Suprapubic skin (tissue), 4 donors: ENCODE measurements at regions not wholly inside any gene's neighbourhood (a gene's known extent, or its start where the extent isn't known, plus 50 kb on each side); places are given as distances from the start of the nearest gene placed in this dataset.

Experiments
- DNase-seq, 2 donors: peaks; one replicate each; pipeline ENCODE4 v3.0.0-alpha.2; 2019; ENCODE audit warnings: low spot score in 2 of 2
- H3K27ac ChIP-seq: fragments of 200-600 bp; sonication (generic); one replicate; pipeline ENCODE4 v1.5.1; 2019
- H3K27me3 ChIP-seq: fragments of 200-600 bp; sonication (generic); one replicate; pipeline ENCODE4 v1.5.1; 2019
- H3K36me3 ChIP-seq: fragments of 200-600 bp; sonication (generic); one replicate; pipeline ENCODE4 v1.5.1; 2019
- H3K4me1 ChIP-seq: fragments of 200-600 bp; sonication (generic); one replicate; pipeline ENCODE4 v1.5.1; 2019
- H3K4me3 ChIP-seq: fragments of 200-600 bp; sonication (generic); one replicate; pipeline ENCODE4 v1.5.1; 2019; ENCODE audit warnings: mild to moderate bottlenecking
- H3K9me3 ChIP-seq: fragments of 200-600 bp; sonication (generic); one replicate; pipeline ENCODE4 v1.5.1; 2019
- CTCF ChIP-seq, 2 donors: fragments of 200-600 bp in 1 of 2; fragments of 450-650 bp in 1 of 2; sonication (generic) in 1 of 2; IDR thresholded peaks; one replicate each; pipeline ENCODE4 v1.5.1; 2016 to 2019; ENCODE audit warnings: antibody characterized with exemption in 2 of 2, mild to moderate bottlenecking in 1 of 2, moderate library complexity in 1 of 2
- EP300 ChIP-seq: sonication (generic); formaldehyde crosslinking; IDR thresholded peaks from one replicate; pipeline ENCODE4 v1.6.1; 2017; ENCODE audit warnings: antibody characterized with exemption
- POLR2A ChIP-seq, 2 donors: fragments of 450-650 bp; IDR thresholded peaks; one replicate each; pipeline ENCODE4 v1.6.1; 2017; ENCODE audit warnings: antibody characterized with exemption in 2 of 2, mild to moderate bottlenecking in 2 of 2, moderate library complexity in 2 of 2
- POLR2AphosphoS5 ChIP-seq, 3 donors: sonication (generic); formaldehyde crosslinking; IDR thresholded peaks; one replicate each; pipeline ENCODE4 v1.6.1; 2017; ENCODE audit warnings: antibody characterized with exemption in 3 of 3
- WGBS: methylation state at CpG from one replicate; pipeline ENCODE4 v1.1.5; 2018; 5-methylcytosine and 5-hydroxymethylcytosine counted together

DNA sequence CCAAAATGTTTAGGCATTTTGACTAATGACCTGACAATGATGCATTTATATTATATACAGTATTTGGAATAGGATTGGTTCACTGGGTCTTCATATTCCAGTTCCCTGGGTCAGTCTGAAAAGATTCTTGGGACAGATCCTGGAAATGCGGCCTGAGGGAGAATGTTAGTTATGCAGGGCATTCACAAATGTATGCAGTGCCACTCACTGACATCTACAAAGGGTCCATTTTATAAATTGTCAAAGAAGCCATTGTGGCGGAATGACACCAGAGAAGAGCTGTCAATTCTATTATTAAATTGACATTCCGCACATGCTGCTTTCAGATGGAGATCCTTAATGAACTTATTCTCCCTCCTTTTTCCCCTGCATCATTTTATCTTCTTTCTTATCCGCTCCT is 176.6 kb downstream of the VGLL3 start:
- WGBS: 91% methylated on average over 4 of the region's 4 CpGs
- DNase-seq: no peak

DNA sequence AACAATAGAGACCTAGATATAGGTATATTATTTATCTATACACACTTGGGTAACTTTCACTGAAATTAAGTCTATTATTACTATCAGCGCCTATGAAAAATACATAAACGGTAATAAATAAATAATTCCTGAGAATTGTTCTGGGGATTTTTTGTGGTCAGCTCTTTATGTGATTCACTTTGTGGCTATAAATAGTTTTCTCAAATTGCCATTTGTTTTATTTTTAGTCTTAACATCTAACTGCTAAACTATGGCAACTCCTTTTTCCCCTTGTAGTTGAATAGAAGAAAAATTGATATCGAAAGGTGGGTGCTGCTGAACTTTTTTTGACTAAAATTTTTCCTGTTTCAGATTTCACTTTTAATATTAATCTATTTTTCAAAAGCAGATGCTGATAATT is 189.0 kb downstream of the VGLL3 start:
- Histone ChIP-seq H3K27me3 (no peaks in the 10 kb centered on the region), H3K9me3 (peaks cover 11% of the 10 kb centered on the region), H3K36me3 (no peaks in the 10 kb centered on the region), H3K4me3 (no peak overlapping the region), H3K27ac (no peak overlapping the region), H3K4me1 (no peaks in the 10 kb centered on the region)
- TF ChIP-seq EP300 (no peak), POLR2AphosphoS5 (IDR thresholded peaks at IDR 0.05) (no peak), CTCF (IDR thresholded peaks at IDR 0.05) (no peak), POLR2A (IDR thresholded peaks at IDR 0.05) (no peak)
- DNase-seq: no peak
- WGBS: 87% methylated on average over 3 of the region's 3 CpGs

More for the DNA sequence above, 176.6 kb downstream of the VGLL3 start:
- Histone ChIP-seq H3K27me3 (no peaks in the 10 kb centered on the region), H3K27ac (no peak overlapping the region), H3K9me3 (no peaks in the 10 kb centered on the region), H3K4me3 (no peak overlapping the region), H3K36me3 (no peaks in the 10 kb centered on the region), H3K4me1 (no peaks in the 10 kb centered on the region)
- TF ChIP-seq POLR2A (IDR thresholded peaks at IDR 0.05) (no peak), POLR2AphosphoS5 (IDR thresholded peaks at IDR 0.05) (no peak), CTCF (IDR thresholded peaks at IDR 0.05) (no peak), EP300 (no peak)

GRCh38 chr3:86801066-86801465 is 189.9 kb downstream of the VGLL3 start:
- DNase-seq: no peak
- TF ChIP-seq EP300: no peak
- no peak for TF ChIP-seq POLR2A (IDR thresholded peaks at IDR 0.05)
- no peak for TF ChIP-seq POLR2AphosphoS5 (IDR thresholded peaks at IDR 0.05)
- TF ChIP-seq CTCF (IDR thresholded peaks at IDR 0.05): no peak
- H3K36me3 ChIP-seq: no peaks in the 10 kb centered on the region
- no peak overlapping the region for H3K4me3 ChIP-seq
- H3K27me3 ChIP-seq: no peaks in the 10 kb centered on the region
- WGBS: 76% methylated on average over 1 of the region's 1 CpG
- H3K9me3 ChIP-seq: peaks cover 6% of the 10 kb centered on the region
- H3K27ac ChIP-seq: no peak overlapping the region
- H3K4me1 ChIP-seq: no peaks in the 10 kb centered on the region

DNA sequence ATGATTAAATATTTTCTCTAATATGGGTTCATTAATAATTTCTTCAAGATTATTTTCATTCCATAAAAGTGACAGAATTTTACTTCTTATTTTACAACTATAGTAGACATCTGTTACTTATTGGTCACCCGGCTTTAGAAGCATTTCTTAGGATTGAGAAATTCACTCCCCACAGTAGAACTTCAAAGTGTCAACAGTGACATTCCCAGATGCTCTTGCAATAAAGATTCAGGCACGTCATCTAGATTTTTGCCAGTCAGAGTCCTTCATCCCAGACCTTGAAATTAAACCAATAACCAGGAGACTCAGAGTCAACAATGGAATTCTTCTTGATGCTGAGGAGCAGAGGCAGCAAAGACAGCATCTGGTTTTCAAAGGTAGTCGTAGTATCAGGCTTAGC is 190.8 kb downstream of the VGLL3 start:
- no peaks in the 10 kb centered on the region for H3K27me3 ChIP-seq
- H3K4me1 ChIP-seq: no peaks in the 10 kb centered on the region
- 55% methylated on average over 3 of the region's 3 CpGs for WGBS
- DNase-seq: no peak
- H3K9me3 ChIP-seq: no peaks in the 10 kb centered on the region
- TF ChIP-seq POLR2A (IDR thresholded peaks at IDR 0.05): no peak
- TF ChIP-seq POLR2AphosphoS5 (IDR thresholded peaks at IDR 0.05): no peak
- TF ChIP-seq EP300: no peak
- no peak for TF ChIP-seq CTCF (IDR thresholded peaks at IDR 0.05)
- no peaks in the 10 kb centered on the region for H3K36me3 ChIP-seq
- no peak overlapping the region for H3K4me3 ChIP-seq
- no peak overlapping the region for H3K27ac ChIP-seq

DNA sequence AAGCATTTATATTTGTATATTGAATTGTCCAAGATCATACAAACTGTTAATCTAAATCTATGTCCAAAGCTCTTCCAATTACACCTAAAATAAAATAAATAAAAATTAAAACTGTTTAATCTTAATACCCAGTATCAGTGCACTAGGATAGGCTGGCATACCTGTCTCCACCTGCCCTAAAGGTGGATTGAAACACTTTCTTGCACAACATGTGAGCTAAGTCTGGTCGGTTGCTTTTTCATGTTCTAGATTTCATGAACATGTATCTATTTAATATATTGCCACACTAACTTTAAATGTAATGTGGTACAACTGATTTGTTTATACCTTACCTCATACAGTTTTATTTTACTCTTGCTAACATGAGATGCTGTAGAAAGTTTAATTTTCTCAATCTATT is 193.0 kb downstream of the VGLL3 start:
- Histone ChIP-seq H3K27me3 (no peaks in the 10 kb centered on the region), H3K36me3 (no peaks in the 10 kb centered on the region), H3K9me3 (no peaks in the 10 kb centered on the region), H3K4me1 (no peaks in the 10 kb centered on the region), H3K4me3 (no peak overlapping the region), H3K27ac (no peak overlapping the region)
- 52% methylated on average over 1 of the region's 1 CpG for WGBS
- no peak for TF ChIP-seq POLR2A (IDR thresholded peaks at IDR 0.05)
- TF ChIP-seq EP300: no peak
- no peak for TF ChIP-seq CTCF (IDR thresholded peaks at IDR 0.05)
- TF ChIP-seq POLR2AphosphoS5 (IDR thresholded peaks at IDR 0.05): no peak
- no peak for DNase-seq
